ENCODE measurements at regions not wholly inside any gene's neighbourhood (a gene's known extent, or its start where the extent isn't known, plus 50 kb on each side); places are given as distances from the start of the nearest gene placed in this dataset.

DNA sequence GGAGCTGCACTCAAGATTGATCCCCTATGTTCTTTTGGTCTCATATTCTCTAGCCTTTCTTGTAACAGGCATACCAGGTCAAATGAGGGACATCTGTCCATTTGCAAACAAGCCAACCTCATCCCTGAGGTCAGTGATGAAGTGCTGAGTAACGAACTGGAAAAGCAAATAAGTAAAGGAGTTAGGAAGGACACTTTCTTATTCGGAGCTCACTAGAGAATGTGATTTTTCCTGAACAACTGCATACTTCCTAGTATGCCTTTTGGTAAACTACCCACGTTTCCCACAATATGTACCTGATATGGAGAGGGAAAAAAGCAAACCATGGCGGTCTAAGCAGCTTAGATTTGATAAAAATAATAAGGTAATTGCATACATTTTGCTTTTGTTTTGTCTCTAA is 91.0 kb upstream of the MYCBP2 start:
- H3K27ac Mint-ChIP-seq, result no peak overlapping the region
- no peaks in the 10 kb centered on the region for H3K4me1 Mint-ChIP-seq
- Histone ChIP-seq H3K4me1 (ENCODE audit: control insufficient read depth, insufficient read depth, low read length) (no peaks in the 10 kb centered on the region), H3K36me3 (ENCODE audit: control insufficient read depth, insufficient read depth, low read length) (no peaks in the 10 kb centered on the region), H3K27me3 (ENCODE audit: control insufficient read depth, insufficient read depth, low read length, poor library complexity, severe bottlenecking) (no peaks in the 10 kb centered on the region), H3K27ac (ENCODE audit: low read depth, low read length) (no peak overlapping the region), H3K9ac (ENCODE audit: extremely low read depth, low read length, poor library complexity, severe bottlenecking) (no peak overlapping the region), H3K4me3 (ENCODE audit: low read length) (no peak overlapping the region), H3K9me3 (ENCODE audit: control insufficient read depth, low read length) (no peaks in the 10 kb centered on the region)
- H3K36me3 Mint-ChIP-seq (ENCODE audit: low read depth), result no peaks in the 10 kb centered on the region
- TF ChIP-seq CTCF (conservative IDR thresholded peaks at IDR 0.05), result no peak
- WGBS, 2 experiments (ENCODE audit: insufficient coverage in 1 of 2, insufficient read length in 1 of 2), result 93 to 100% methylated on average over 2 to 3 of the region's 4 CpGs
- H3K27me3 Mint-ChIP-seq (ENCODE audit: insufficient read depth), result no peaks in the 10 kb centered on the region
- H3K9me3 Mint-ChIP-seq, result no peaks in the 10 kb centered on the region
- no peak for DNase-seq
- H3K4me3 Mint-ChIP-seq, result no peak overlapping the region

GRCh38 chr13:77416666-77417212 is 89.8 kb upstream of the MYCBP2 start:
- H3K4me1 Mint-ChIP-seq, result no peaks in the 10 kb centered on the region
- H3K36me3 Mint-ChIP-seq (ENCODE audit: low read depth), result no peaks in the 10 kb centered on the region
- H3K36me3 ChIP-seq (ENCODE audit: control insufficient read depth, insufficient read depth, low read length), result no peaks in the 10 kb centered on the region
- H3K9ac ChIP-seq (ENCODE audit: extremely low read depth, low read length, poor library complexity, severe bottlenecking), result no peak overlapping the region
- no peak overlapping the region for H3K4me3 Mint-ChIP-seq
- H3K27me3 Mint-ChIP-seq (ENCODE audit: insufficient read depth), result no peaks in the 10 kb centered on the region
- H3K27me3 ChIP-seq (ENCODE audit: control insufficient read depth, insufficient read depth, low read length, poor library complexity, severe bottlenecking), result no peaks in the 10 kb centered on the region
- H3K27ac ChIP-seq (ENCODE audit: low read depth, low read length), result no peak overlapping the region
- H3K9me3 ChIP-seq (ENCODE audit: control insufficient read depth, low read length), result no peaks in the 10 kb centered on the region
- H3K27ac Mint-ChIP-seq, result no peak overlapping the region
- 39 to 77% methylated on average over 2 to 6 of the region's 6 CpGs for WGBS, 2 experiments (ENCODE audit: insufficient coverage in 1 of 2, insufficient read length in 1 of 2)
- H3K4me1 ChIP-seq (ENCODE audit: control insufficient read depth, insufficient read depth, low read length), result no peaks in the 10 kb centered on the region
- H3K4me3 ChIP-seq (ENCODE audit: low read length), result no peak overlapping the region
- no peak for TF ChIP-seq CTCF (conservative IDR thresholded peaks at IDR 0.05)
- no peaks in the 10 kb centered on the region for H3K9me3 Mint-ChIP-seq
- no peak for DNase-seq

DNA sequence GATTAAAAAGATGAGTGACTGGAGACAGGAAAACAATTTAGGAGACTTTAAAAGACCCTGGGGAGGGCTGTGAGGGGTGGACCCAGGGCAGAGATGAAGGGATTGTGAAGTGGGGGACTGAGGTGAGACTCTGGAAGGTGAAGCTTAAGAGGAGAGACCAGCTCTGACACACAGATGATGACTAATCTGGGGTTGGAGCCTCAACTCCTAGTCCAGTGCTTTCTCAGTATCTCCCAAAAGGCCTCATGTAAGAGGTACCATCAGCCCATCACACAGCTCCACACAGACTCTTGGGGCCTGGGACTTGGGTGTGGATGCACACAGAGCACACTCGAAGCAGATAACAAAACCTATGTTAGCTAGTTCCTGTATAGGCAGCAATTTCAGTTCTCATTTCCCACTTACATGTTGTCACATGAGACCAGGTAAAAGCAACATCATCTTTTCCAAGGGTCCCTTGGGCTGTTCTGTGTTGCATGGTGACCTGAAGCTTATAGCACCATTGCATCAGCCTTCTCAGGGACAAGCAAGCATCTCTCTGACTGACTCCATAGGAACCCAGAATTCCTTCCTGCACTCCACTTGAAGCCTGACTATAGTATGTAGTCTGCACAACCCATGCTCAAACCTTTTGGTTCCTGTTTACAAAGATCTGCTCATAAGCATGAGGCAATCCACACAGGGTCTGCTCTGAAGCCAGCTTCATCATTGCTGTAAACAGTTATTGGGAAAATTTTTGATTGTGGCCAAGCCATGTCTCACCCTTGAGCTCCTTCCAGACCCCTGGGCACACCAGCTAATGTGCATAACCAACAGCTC is 88.6 kb upstream of the MYCBP2 start:
- no peaks in the 10 kb centered on the region for H3K27me3 Mint-ChIP-seq (ENCODE audit: insufficient read depth)
- no peaks in the 10 kb centered on the region for H3K4me1 Mint-ChIP-seq
- no peaks in the 10 kb centered on the region for H3K36me3 ChIP-seq (ENCODE audit: control insufficient read depth, insufficient read depth, low read length)
- no peaks in the 10 kb centered on the region for H3K9me3 Mint-ChIP-seq
- WGBS, 2 experiments (ENCODE audit: insufficient coverage in 1 of 2, insufficient read length in 1 of 2), result 80 to 100% methylated on average over 1 of the region's 1 CpG
- H3K4me3 ChIP-seq (ENCODE audit: low read length), result no peak overlapping the region
- H3K9ac ChIP-seq (ENCODE audit: extremely low read depth, low read length, poor library complexity, severe bottlenecking), result no peak overlapping the region
- peak overlapping the region; percentile 22 for H3K27ac ChIP-seq (ENCODE audit: low read depth, low read length)
- H3K36me3 Mint-ChIP-seq (ENCODE audit: low read depth), result no peaks in the 10 kb centered on the region
- TF ChIP-seq CTCF (conservative IDR thresholded peaks at IDR 0.05), result no peak
- no peaks in the 10 kb centered on the region for H3K4me1 ChIP-seq (ENCODE audit: control insufficient read depth, insufficient read depth, low read length)
- H3K9me3 ChIP-seq (ENCODE audit: control insufficient read depth, low read length), result no peaks in the 10 kb centered on the region
- no peak overlapping the region for H3K4me3 Mint-ChIP-seq
- H3K27ac Mint-ChIP-seq, result peak overlapping the region; percentile 15
- no peaks in the 10 kb centered on the region for H3K27me3 ChIP-seq (ENCODE audit: control insufficient read depth, insufficient read depth, low read length, poor library complexity, severe bottlenecking)
- no peak for DNase-seq

All from endodermal cell (in vitro differentiated cells).